Tibial artery (tissue), 4 donors: ENCODE measurements at regions not wholly inside any gene's neighbourhood (a gene's known extent, or its start where the extent isn't known, plus 50 kb on each side); places are given as distances from the start of the nearest gene placed in this dataset.

Source experiments
- DNase-seq, 2 donors: peaks; one replicate each; pipeline ENCODE4 v3.0.0-alpha.2; 2019
- H3K27ac ChIP-seq, 2 donors: fragments of 200-600 bp; sonication (generic) in 1 of 2; 1 replicate in 1 of 2; 2 replicates in 1 of 2; pipeline ENCODE4 v1.5.1; 2018 to 2019; ENCODE audit warnings: mild to moderate bottlenecking in 1 of 2
- H3K27me3 ChIP-seq, 2 donors: fragments of 200-600 bp; sonication (generic) in 1 of 2; one replicate each; pipeline versions ENCODE4 v1.5.1 to v1.6.0; 2016 to 2019
- H3K36me3 ChIP-seq, 3 donors: fragments of 200-600 bp; sonication (generic) in 2 of 3; one replicate each; pipeline ENCODE4 v1.5.1; 2016 to 2019; ENCODE audit warnings: mild to moderate bottlenecking in 2 of 3
- H3K4me1 ChIP-seq, 4 donors: fragments of 200-600 bp; sonication (generic) in 2 of 4; 1 replicate in 3 of 4; 2 replicates in 1 of 4; pipeline ENCODE4 v1.5.1; 2016 to 2019
- H3K4me3 ChIP-seq, 2 donors: fragments of 200-600 bp; sonication (generic) in 1 of 2; 1 replicate in 1 of 2; 2 replicates in 1 of 2; pipeline ENCODE4 v1.5.1; 2018 to 2019; ENCODE audit warnings: mild to moderate bottlenecking in 2 of 2
- H3K9me3 ChIP-seq, 3 donors: fragments of 200-600 bp; sonication (generic) in 1 of 3; one replicate each; pipeline ENCODE4 v1.5.1; 2016 to 2019
- intact Hi-C: fragments of 100-400 bp; cut with DNase I; formaldehyde crosslinking; loops from one replicate; pipeline ENCODE4 v1.15.0; 2023; ENCODE audit warnings: low total_unique reads
- TF ChIP-seq, protein P1 (sequence below), 2 experiments: fragments of 200-600 bp in 1 of 2; fragments of 450-650 bp in 1 of 2; IDR thresholded peaks; one replicate each; pipeline ENCODE4 v1.5.1; 2017 to 2019; ENCODE audit warnings: antibody characterized with exemption in 2 of 2, mild to moderate bottlenecking in 1 of 2, moderate library complexity in 1 of 2

DNA sequence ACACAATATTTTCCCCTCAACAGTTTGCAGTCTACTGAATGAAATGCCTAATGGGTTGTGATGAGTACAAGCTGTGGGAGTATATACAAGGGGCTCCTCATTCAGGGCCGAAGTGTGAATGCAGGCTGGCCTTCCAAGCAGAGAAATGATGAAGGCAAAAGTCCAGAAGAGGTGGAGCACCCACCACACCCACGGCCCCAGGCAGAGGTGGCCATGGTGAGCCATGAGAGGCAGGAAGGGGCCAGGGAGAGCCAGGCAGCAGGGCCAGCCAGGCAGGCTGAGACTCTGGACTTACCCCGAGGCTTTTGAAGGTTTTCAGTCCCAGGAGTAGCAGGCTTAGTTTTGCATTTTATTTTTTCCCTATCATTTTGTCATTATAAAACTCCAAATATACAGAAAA is 218.1 kb downstream of the AUH start:
- Histone ChIP-seq H3K4me3 (no peak overlapping the region), H3K9me3 (no peaks in the 10 kb centered on the region), H3K27ac (no peak overlapping the region), H3K27me3 (no peaks in the 10 kb centered on the region), H3K4me1 (no peaks in the 10 kb centered on the region), H3K36me3 (no peaks in the 10 kb centered on the region)
- TF ChIP-seq, protein P1, sequence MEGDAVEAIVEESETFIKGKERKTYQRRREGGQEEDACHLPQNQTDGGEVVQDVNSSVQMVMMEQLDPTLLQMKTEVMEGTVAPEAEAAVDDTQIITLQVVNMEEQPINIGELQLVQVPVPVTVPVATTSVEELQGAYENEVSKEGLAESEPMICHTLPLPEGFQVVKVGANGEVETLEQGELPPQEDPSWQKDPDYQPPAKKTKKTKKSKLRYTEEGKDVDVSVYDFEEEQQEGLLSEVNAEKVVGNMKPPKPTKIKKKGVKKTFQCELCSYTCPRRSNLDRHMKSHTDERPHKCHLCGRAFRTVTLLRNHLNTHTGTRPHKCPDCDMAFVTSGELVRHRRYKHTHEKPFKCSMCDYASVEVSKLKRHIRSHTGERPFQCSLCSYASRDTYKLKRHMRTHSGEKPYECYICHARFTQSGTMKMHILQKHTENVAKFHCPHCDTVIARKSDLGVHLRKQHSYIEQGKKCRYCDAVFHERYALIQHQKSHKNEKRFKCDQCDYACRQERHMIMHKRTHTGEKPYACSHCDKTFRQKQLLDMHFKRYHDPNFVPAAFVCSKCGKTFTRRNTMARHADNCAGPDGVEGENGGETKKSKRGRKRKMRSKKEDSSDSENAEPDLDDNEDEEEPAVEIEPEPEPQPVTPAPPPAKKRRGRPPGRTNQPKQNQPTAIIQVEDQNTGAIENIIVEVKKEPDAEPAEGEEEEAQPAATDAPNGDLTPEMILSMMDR (IDR thresholded peaks at IDR 0.05): no peak
- DNase-seq: no peak
- intact Hi-C loops: no loop called here

DNA sequence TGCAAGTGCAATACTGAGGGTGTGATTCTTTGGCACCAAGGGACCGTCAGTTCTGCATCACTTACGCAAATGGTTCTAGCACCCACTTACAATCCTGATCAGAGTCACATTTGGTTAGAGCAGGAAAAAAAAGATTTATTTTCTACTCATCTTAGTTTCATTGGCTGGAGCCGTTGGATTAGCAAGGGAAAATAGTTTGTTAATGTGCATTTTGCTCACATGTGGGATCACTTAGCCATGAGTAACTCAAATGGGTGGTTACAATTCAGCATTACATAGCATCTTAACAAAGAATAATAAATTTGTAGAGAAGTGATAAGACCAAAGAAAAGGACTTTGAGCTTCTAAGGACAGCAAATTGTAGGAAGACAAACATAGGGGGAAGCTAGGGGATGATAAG is 216.9 kb downstream of the AUH start:
- Histone ChIP-seq H3K9me3 (no peaks in the 10 kb centered on the region), H3K27me3 (no peaks in the 10 kb centered on the region), H3K27ac (no peak overlapping the region), H3K4me1 (no peaks in the 10 kb centered on the region), H3K36me3 (no peaks in the 10 kb centered on the region), H3K4me3 (no peak overlapping the region)
- intact Hi-C loops: no loop called here
- no peak for DNase-seq
- TF ChIP-seq, protein P1 (IDR thresholded peaks at IDR 0.05): no peak

DNA sequence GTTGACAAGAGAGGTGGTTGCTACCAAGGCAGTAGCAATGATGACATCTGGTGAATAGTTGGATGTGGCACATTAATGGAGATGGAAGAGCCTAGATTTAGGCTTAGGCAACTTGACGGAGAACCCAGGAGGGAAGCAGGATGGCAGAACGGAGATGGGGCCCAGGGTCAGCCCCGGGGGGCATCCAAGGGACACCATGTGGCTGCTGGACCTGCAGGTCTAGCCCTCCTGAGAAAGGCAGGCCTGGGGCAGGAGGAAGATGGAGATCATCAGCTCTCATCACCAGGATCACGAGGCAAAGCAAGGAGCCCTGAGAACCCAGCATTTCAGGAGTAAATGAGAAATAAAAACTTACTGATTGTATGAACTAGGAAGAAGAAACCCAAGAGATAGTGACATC is 216.2 kb downstream of the AUH start:
- no peak overlapping the region for H3K27ac ChIP-seq

DNA sequence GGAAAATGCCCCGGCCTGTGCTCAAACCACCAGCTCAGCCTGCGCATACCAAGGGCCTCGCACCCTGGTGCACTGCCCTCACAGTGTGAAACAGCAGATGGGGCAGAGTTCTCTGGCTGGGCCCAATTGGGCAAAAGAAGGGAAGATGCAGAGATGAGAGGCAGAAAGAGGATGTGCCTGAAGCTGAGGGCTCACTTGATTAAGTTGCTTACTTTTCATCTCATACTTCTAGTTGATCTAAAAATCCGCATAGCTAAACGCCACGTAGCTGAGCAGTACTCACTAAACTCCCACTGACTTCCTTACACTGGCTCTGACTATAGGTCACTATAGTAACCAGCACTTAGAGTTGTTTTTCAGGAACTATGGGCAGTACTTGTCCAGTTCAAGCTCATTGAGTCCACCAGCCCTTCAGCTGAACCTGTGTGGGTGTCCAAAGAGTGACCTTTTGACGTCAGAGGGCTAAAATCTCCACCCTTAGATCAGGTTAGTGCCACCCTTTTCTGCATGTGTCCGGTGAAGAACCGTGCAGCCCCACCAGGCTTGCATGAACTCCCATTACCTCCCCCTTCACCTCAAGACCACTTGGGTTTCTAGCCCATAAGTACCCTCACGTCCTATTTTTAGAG is 215.2 kb downstream of the AUH start:
- H3K27me3 ChIP-seq: no peaks in the 10 kb centered on the region
- no peak overlapping the region for H3K4me3 ChIP-seq
- H3K4me1 ChIP-seq: no peaks in the 10 kb centered on the region
- no peak for DNase-seq
- no peak overlapping the region for H3K27ac ChIP-seq
- intact Hi-C loops: no loop called here
- TF ChIP-seq, protein P1 (IDR thresholded peaks at IDR 0.05): no peak
- H3K9me3 ChIP-seq: peaks cover 0 to 7% (median 0%) of the 10 kb centered on the region in 3 donors
- H3K36me3 ChIP-seq: no peaks in the 10 kb centered on the region

More for the DNA sequence above, 216.2 kb downstream of the AUH start:
- Histone ChIP-seq H3K4me1 (no peaks in the 10 kb centered on the region), H3K36me3 (no peaks in the 10 kb centered on the region), H3K9me3 (peaks cover 0 to 3% (median 0%) of the 10 kb centered on the region in 3 donors), H3K27me3 (no peaks in the 10 kb centered on the region), H3K4me3 (no peak overlapping the region)
- TF ChIP-seq, protein P1 (IDR thresholded peaks at IDR 0.05): no peak
- intact Hi-C loops: no loop called here
- DNase-seq: no peak

DNA sequence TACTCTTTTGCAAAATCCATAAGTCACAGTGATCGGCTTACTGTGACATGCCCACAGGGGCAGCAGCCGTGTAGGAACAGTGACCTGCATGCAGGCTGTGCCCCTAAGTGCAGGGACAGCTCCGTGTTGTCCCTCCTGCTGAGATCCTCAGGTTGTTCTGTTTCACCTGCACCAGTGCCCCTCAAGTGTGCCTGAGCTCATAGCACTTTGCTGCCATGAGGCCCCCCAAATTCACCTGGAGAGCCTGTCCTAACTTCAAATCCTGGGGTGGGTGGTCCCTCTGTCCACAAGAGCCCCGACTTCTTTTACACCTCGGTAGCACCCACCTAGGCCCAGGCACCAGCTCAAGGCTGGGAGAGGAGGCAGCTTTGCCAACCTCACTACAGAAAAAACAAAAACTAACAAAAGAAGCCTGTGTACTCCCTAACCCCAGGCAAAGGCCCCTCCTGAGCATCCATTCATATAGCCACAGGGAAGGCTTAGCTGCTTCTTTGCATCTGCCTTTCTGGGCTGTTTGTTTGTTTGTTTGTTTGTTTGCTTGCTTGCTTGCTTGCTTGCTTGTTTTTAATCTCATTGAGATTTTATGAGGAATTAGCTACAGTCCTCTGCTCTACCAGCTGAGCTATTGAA is 214.5 kb downstream of the AUH start:
- Histone ChIP-seq H3K36me3 (no peaks in the 10 kb centered on the region), H3K9me3 (peaks cover 0 to 7% (median 0%) of the 10 kb centered on the region in 3 donors), H3K27ac (no peak overlapping the region), H3K27me3 (no peaks in the 10 kb centered on the region), H3K4me1 (no peaks in the 10 kb centered on the region), H3K4me3 (no peak overlapping the region)
- no peak for DNase-seq
- intact Hi-C loops: no loop called here
- TF ChIP-seq, protein P1 (IDR thresholded peaks at IDR 0.05): no peak
